Esophagus muscularis mucosa (tissue), 4 donors: ENCODE measurements at regions not wholly inside any gene's neighbourhood (a gene's known extent, or its start where the extent isn't known, plus 50 kb on each side); places are given as distances from the start of the nearest gene placed in this dataset.

Source experiments
- DNase-seq: peaks from one replicate; pipeline ENCODE4 v3.0.0-alpha.2; 2017; ENCODE audit errors: extremely low spot score
- H3K27ac ChIP-seq, 4 donors: fragments of 200-600 bp; sonication (generic); replicated peaks in 1 of 4; 1 replicate in 3 of 4; 2 replicates in 1 of 4; pipeline ENCODE4 v1.5.1; 2016 to 2019; ENCODE audit warnings: mild to moderate bottlenecking in 1 of 4
- H3K27me3 ChIP-seq, 4 donors: fragments of 200-600 bp; sonication (generic); one replicate each; pipeline versions ENCODE4 v1.5.1 to v1.6.0; 2016 to 2019
- H3K36me3 ChIP-seq, 4 donors: fragments of 200-600 bp; sonication (generic); one replicate each; pipeline ENCODE4 v1.5.1; 2016 to 2019
- H3K4me1 ChIP-seq, 4 donors: fragments of 200-600 bp; sonication (generic); one replicate each; pipeline ENCODE4 v1.5.1; 2016 to 2019
- H3K4me3 ChIP-seq, 4 donors: fragments of 200-600 bp; sonication (generic); 1 replicate in 2 of 4; 2 replicates in 2 of 4; pipeline ENCODE4 v1.5.1; 2016 to 2019; ENCODE audit warnings: mild to moderate bottlenecking in 4 of 4, moderate library complexity in 1 of 4
- H3K9me3 ChIP-seq, 4 donors: fragments of 200-600 bp; sonication (generic); 1 replicate in 3 of 4; 2 replicates in 1 of 4; pipeline ENCODE4 v1.5.1; 2016 to 2019
- EP300 ChIP-seq: sonication (generic); formaldehyde crosslinking; IDR thresholded peaks from one replicate; pipeline ENCODE4 v1.6.1; 2017; ENCODE audit warnings: antibody characterized with exemption
- POLR2A ChIP-seq: fragments of 450-650 bp; IDR thresholded peaks from one replicate; pipeline ENCODE4 v1.6.1; 2017; ENCODE audit warnings: antibody characterized with exemption, moderate library complexity, mild to moderate bottlenecking, low read depth
- POLR2AphosphoS5 ChIP-seq, 2 donors: sonication (generic); formaldehyde crosslinking; IDR thresholded peaks; one replicate each; pipeline ENCODE4 v1.6.1; 2017; ENCODE audit warnings: antibody characterized with exemption in 2 of 2
- WGBS: methylation state at CpG from one replicate; pipeline ENCODE4 v1.1.5; 2018; 5-methylcytosine and 5-hydroxymethylcytosine counted together
- intact Hi-C: fragments of 100-400 bp; cut with DNase I; formaldehyde crosslinking; loops from one replicate; pipeline ENCODE4 v1.15.1; 2023
- TF ChIP-seq, protein P1 (sequence below), 3 experiments: fragments of 200-600 bp in 2 of 3; fragments of 450-650 bp in 1 of 3; sonication (generic) in 2 of 3; IDR thresholded peaks; one replicate each; pipeline ENCODE4 v1.5.1; 2017 to 2019; ENCODE audit warnings: antibody characterized with exemption in 3 of 3, mild to moderate bottlenecking in 2 of 3, moderate library complexity in 1 of 3

DNA sequence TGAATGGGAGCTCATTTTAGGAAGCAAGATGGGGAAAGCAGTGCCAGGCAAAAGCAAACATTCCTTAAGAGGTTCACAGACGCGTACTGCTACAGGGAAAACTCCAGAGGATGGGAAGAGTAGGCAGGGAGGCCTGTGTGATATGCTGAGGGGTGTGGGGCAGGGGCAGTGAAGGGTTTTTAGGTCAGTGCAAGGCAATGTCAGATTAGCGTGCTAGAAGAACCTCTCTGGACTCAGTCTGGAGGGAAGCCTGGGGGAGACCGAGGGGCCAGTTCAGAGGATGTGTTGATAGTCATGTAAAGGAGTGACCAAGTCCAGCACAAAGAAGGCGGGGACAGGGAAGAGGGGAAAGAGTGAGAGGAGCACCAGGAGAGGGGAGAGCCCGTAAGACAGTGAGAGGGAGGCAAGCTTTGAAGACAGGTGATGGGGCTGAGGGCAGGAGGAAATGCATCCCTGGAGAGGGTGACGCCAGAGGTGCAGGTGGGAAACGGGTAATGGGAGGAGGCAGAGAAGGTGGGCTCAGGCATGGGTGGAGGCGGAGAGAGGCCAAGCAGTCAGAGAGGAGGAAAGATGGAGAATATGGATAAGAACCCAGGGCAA lies 134.5 kb downstream of the MTX3 start:
- TF ChIP-seq POLR2AphosphoS5 (IDR thresholded peaks at IDR 0.05) (no peak), POLR2A (no peak)
- whole genome bisulfite sequencing = 93% methylated on average over 9 of the region's 9 CpGs
- H3K27ac ChIP-seq = no peak overlapping the region
- intact Hi-C loops = loop anchor here (5.0 to 10.0 kb wide), 3 partner anchors 154 to 832 kb away; no protein-coding TSS in a partner anchor
- no peaks in the 10 kb centered on the region for H3K27me3 ChIP-seq
- H3K36me3 ChIP-seq = no peaks in the 10 kb centered on the region
- no peaks in the 10 kb centered on the region for H3K9me3 ChIP-seq
- H3K4me1 ChIP-seq = no peaks in the 10 kb centered on the region
- DNase-seq = no peak
- H3K4me3 ChIP-seq = no peak overlapping the region

DNA sequence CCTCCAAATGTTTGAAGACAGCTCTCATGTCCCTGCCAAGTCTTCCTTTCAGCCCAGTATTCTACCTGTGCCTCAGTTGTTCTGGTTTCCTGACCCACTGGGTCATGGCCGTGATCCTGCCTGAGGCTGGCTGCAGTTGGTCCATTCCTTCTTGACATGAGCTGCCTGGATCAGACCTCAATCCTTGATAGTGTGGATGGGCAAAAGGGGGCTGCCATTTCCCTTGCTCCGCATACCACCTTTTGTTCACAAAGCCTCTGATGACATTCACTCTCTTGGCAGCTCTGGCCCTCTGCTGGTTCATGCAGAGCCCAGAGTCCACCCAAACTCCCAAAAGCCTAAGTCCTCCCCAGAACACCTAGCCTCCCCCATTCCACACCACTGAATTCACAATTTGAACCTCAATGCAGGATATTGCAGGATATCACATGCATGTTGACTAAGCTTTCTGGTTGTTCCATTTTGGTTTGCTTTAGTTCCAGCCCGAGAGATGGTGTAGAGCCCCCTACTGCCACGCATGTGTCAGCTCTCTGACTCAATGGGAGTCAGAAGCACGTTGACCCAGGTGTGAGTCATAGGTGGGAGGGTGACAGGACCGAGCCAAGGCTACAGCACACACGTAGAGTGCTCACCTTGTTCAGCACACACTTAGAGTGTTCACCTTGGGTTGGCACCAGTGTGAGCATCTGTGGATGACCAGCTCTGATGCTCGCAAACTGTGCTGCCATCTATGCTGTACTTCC lies 137.2 kb downstream of the MTX3 start:
- DNase-seq = no peak
- WGBS = 91% methylated on average over 8 of the region's 8 CpGs
- no peaks in the 10 kb centered on the region for H3K9me3 ChIP-seq
- intact Hi-C loops = loop anchor here (10.0 kb wide), 2 partner anchors 231 to 829 kb away; no protein-coding TSS in a partner anchor
- no peaks in the 10 kb centered on the region for H3K36me3 ChIP-seq
- peaks cover 0 to 14% (median 13%) of the 10 kb centered on the region in 4 donors for H3K4me1 ChIP-seq
- no peak overlapping the region for H3K27ac ChIP-seq
- H3K4me3 ChIP-seq = no peak overlapping the region
- TF ChIP-seq, protein P1, sequence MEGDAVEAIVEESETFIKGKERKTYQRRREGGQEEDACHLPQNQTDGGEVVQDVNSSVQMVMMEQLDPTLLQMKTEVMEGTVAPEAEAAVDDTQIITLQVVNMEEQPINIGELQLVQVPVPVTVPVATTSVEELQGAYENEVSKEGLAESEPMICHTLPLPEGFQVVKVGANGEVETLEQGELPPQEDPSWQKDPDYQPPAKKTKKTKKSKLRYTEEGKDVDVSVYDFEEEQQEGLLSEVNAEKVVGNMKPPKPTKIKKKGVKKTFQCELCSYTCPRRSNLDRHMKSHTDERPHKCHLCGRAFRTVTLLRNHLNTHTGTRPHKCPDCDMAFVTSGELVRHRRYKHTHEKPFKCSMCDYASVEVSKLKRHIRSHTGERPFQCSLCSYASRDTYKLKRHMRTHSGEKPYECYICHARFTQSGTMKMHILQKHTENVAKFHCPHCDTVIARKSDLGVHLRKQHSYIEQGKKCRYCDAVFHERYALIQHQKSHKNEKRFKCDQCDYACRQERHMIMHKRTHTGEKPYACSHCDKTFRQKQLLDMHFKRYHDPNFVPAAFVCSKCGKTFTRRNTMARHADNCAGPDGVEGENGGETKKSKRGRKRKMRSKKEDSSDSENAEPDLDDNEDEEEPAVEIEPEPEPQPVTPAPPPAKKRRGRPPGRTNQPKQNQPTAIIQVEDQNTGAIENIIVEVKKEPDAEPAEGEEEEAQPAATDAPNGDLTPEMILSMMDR (IDR thresholded peaks at IDR 0.05) = no peak
- TF ChIP-seq EP300 (no peak), POLR2AphosphoS5 (IDR thresholded peaks at IDR 0.05) (no peak), POLR2A (no peak)
- no peaks in the 10 kb centered on the region for H3K27me3 ChIP-seq

DNA sequence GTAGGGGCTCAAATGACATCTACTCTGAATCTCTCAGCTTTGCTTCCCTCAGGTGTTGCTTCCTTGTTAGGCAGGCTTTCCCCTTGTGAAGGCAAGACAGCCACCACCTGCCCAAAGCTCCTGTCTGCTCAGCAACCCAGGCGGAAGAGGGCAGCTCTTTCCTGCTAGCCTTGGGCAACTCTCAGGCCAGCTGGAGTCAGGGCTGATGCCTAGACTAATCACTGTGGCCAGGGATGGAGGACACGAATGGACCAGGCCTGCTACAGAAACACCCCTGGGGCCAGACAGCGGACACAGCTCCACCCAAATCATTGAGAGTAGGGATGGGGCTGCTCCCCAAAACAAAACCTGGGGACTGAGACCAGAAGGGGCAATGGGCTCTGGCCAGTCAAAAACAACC lies 138.0 kb downstream of the MTX3 start:
- 89% methylated on average over 3 of the region's 3 CpGs for WGBS
- intact Hi-C loops = loop anchor here (10.0 kb wide), 2 partner anchors 232 to 828 kb away; no protein-coding TSS in a partner anchor

DNA sequence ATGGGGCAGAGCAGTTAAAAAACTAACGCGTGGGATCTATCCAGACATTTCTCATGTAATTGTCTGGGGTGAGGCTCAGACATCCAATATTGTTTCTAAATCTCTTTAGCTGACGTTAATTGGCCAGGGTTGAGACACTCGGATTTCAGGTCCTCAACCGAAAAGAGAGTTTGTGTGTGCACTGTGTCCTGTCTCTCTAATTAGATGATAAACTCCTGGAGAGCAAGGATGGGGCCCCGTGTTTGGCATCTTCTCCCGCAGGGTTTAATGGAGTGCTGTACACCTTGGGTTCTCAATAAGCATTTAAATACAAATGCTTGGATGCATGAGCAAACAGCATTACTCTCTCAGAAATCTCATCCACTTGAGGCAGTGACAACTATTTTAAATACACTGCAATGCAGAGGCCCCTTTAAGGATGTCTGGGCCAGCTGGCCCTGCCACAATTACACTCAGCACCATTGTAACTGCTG lies 139.6 kb downstream of the MTX3 start:
- no peak overlapping the region for H3K27ac ChIP-seq
- intact Hi-C loops = loop anchor here (10.0 kb wide), 2 partner anchors 233 to 827 kb away; no protein-coding TSS in a partner anchor
- WGBS = 72% methylated on average over 7 of the region's 7 CpGs
- no peak overlapping the region for H3K4me3 ChIP-seq
- no peaks in the 10 kb centered on the region for H3K27me3 ChIP-seq
- no peaks in the 10 kb centered on the region for H3K9me3 ChIP-seq
- no peaks in the 10 kb centered on the region for H3K36me3 ChIP-seq
- TF ChIP-seq POLR2A (no peak), EP300 (no peak), POLR2AphosphoS5 (IDR thresholded peaks at IDR 0.05) (no peak)
- TF ChIP-seq, protein P1 (IDR thresholded peaks at IDR 0.05) = no peak
- H3K4me1 ChIP-seq = peaks cover 0 to 14% (median 13%) of the 10 kb centered on the region in 4 donors
- DNase-seq = no peak

More for the DNA sequence above, 138.0 kb downstream of the MTX3 start:
- TF ChIP-seq POLR2A (no peak), EP300 (no peak), POLR2AphosphoS5 (IDR thresholded peaks at IDR 0.05) (no peak)
- TF ChIP-seq, protein P1 (IDR thresholded peaks at IDR 0.05) = no peak
- H3K27ac ChIP-seq = no peak overlapping the region
- DNase-seq = no peak
- no peak overlapping the region for H3K4me3 ChIP-seq
- H3K9me3 ChIP-seq = no peaks in the 10 kb centered on the region
- H3K36me3 ChIP-seq = no peaks in the 10 kb centered on the region
- no peaks in the 10 kb centered on the region for H3K27me3 ChIP-seq
- peaks cover 0 to 14% (median 13%) of the 10 kb centered on the region in 4 donors for H3K4me1 ChIP-seq

DNA sequence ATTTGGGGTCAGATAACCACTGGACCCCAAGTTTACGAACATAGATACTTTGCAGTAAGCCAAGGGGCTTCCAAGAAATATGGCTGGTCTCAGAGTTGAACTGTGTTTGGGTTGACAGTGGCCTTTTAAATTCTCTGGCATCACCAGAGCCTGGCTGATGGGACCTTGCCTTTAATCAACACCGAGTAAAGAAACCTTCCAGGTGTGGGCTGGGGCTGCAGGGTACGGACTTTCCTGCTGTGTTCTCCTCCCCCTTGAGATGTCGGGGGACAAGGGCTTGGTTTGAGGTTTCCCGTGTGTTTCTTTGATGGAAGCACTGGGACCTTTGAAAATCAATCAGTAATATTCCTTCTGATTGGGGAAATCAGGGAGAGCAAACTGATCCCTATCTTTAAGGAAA lies 140.1 kb downstream of the MTX3 start:
- 82% methylated on average over 5 of the region's 5 CpGs for WGBS
- H3K36me3 ChIP-seq = no peaks in the 10 kb centered on the region
- H3K4me1 ChIP-seq = peaks cover 0 to 14% (median 13%) of the 10 kb centered on the region in 4 donors
- no peak for DNase-seq
- H3K27me3 ChIP-seq = no peaks in the 10 kb centered on the region
- no peak overlapping the region for H3K4me3 ChIP-seq
- H3K27ac ChIP-seq = peak overlapping the region in 2 of 4 donors; percentile 5 to 20
- TF ChIP-seq POLR2AphosphoS5 (IDR thresholded peaks at IDR 0.05) = no peak
- TF ChIP-seq EP300 = no peak
- TF ChIP-seq, protein P1 (IDR thresholded peaks at IDR 0.05) = no peak
- TF ChIP-seq POLR2A = no peak
- intact Hi-C loops = loop anchor here (10.0 kb wide), 2 partner anchors 234 to 826 kb away; no protein-coding TSS in a partner anchor
- H3K9me3 ChIP-seq = no peaks in the 10 kb centered on the region
